Panc1 (cell line): ENCODE measurements at regions not wholly inside any gene's neighbourhood (a gene's known extent, or its start where the extent isn't known, plus 50 kb on each side); places are given as distances from the start of the nearest gene placed in this dataset.

Experiments used
- ATAC-seq: fragments of 200-7000 bp; cut with Tn5 transposase; 2 replicates; pipeline ENCODE4 v1.9.1; 2020; ENCODE audit warnings: mild to moderate bottlenecking, moderate library complexity
- BruUV-seq: library from RNA; stranded (reverse); fragments of 400-500 nt; replicated peaks from 2 replicates; lab custom pipeline; 2021; lab: Mats Ljungman, UMichigan
- CTCF ChIA-PET: fragments of 300-600 bp; sonication (Branson Sonifier 250); formaldehyde crosslinking; loops from one replicate; lab custom pipeline; 2022; ENCODE audit warnings: antibody characterized with exemption; lab: Charles Lee
- POLR2A ChIA-PET: fragments of 300-600 bp; sonication (Branson Sonifier 250); formaldehyde crosslinking; loops from one replicate; lab custom pipeline; 2022; ENCODE audit warnings: antibody characterized with exemption; lab: Charles Lee
- DNase-seq: peaks from one replicate; pipeline ENCODE4 v3.0.0-alpha.2; 2010; ENCODE audit warnings: low read depth, low spot score
- H3K27ac ChIP-seq: 2 replicates; pipeline ENCODE4 v1.5.1; 2011; ENCODE audit warnings: mild to moderate bottlenecking, low read length, inconsistent platforms
- H3K27me3 ChIP-seq: fragments of 200-500 bp; sonication (Bioruptor generic); 2 replicates; pipeline ENCODE4 v1.6.0; 2014; ENCODE audit warnings: low read length, inconsistent platforms; ENCODE audit not compliant: control insufficient read depth, insufficient read depth
- H3K36me3 ChIP-seq: fragments of 200-500 bp; sonication (Bioruptor generic); 2 replicates; pipeline ENCODE4 v1.5.1; 2014; ENCODE audit warnings: inconsistent platforms, mild to moderate bottlenecking, low read length, moderate library complexity; ENCODE audit not compliant: control insufficient read depth, insufficient read depth
- H3K4me1 ChIP-seq: 2 replicates; pipeline ENCODE4 v1.5.1; 2011; ENCODE audit warnings: inconsistent platforms, mild to moderate bottlenecking, low read length, moderate library complexity; ENCODE audit not compliant: control insufficient read depth, insufficient read depth
- H3K4me3 ChIP-seq, 2 experiments: 2 replicates each; pipeline ENCODE4 v1.5.1; 2011 to 2012; ENCODE audit warnings: low read depth in 2 of 2, low read length in 2 of 2, mild to moderate bottlenecking in 2 of 2, inconsistent platforms in 1 of 2, moderate library complexity in 1 of 2
- H3K9me3 ChIP-seq: fragments of 200-500 bp; sonication (Bioruptor generic); 2 replicates; pipeline ENCODE4 v1.5.1; 2014; ENCODE audit warnings: low read depth, mild to moderate bottlenecking, inconsistent platforms, low read length, moderate library complexity; ENCODE audit not compliant: control insufficient read depth, insufficient read depth
- CTCF ChIP-seq: fragments of 450-650 bp; IDR thresholded peaks from 2 replicates; pipeline ENCODE4 v1.5.1; 2017; ENCODE audit warnings: mild to moderate bottlenecking
- POLR2AphosphoS5 ChIP-seq: IDR thresholded peaks from 2 replicates; pipeline ENCODE4 v1.6.1; 2012; ENCODE audit warnings: mild to moderate bottlenecking, low read depth, low read length, moderate library complexity
- REST ChIP-seq, 2 experiments: IDR thresholded peaks; 2 replicates each; pipeline ENCODE4 v1.6.1; 2011 to 2012; ENCODE audit warnings: low read depth in 2 of 2, control low read depth in 1 of 2, low read length in 1 of 2, mild to moderate bottlenecking in 1 of 2, moderate library complexity in 1 of 2; ENCODE audit not compliant: insufficient read depth in 1 of 2
- SIN3A ChIP-seq: IDR thresholded peaks from 2 replicates; pipeline ENCODE4 v1.6.1; 2012; ENCODE audit warnings: low read depth, mild to moderate bottlenecking, low read length, moderate library complexity, borderline replicate concordance; ENCODE audit not compliant: insufficient read depth
- TCF7L2 ChIP-seq: IDR thresholded peaks from 2 replicates; pipeline ENCODE4 v1.6.1; 2011; ENCODE audit warnings: mild to moderate bottlenecking, low read depth, low read length, inconsistent platforms
- in situ Hi-C: cut with HindIII; loops from 2 replicates; pipeline ENCODE4 v1.10.0; 2016; ENCODE audit warnings: low sequenced_read_pairs, low pct_unique_long_range_greater_than_20kb
- intact Hi-C: fragments of 100-400 bp; cut with micrococcal nuclease; formaldehyde crosslinking; loops from one replicate; pipeline ENCODE4 v1.10.0; 2022; ENCODE audit not compliant: unreplicated experiment

GRCh38 chr3:160047876-160048275 is 59.2 kb downstream of the IL12A start:
- DNase-seq (no peak), ATAC-seq (no peak)
- no peaks in the 10 kb centered on the region for H3K27me3 ChIP-seq
- CTCF ChIA-PET, result no interaction called here
- intact Hi-C loops, result no loop called here
- POLR2A ChIA-PET, result no interaction called here
- TF ChIP-seq REST (IDR thresholded peaks at IDR 0.05; ENCODE audit: insufficient read depth in 1 of 2, low read depth in 2 of 2, low read length in 1 of 2) (no peak), SIN3A (no peak), TCF7L2 (no peak), CTCF (no peak), POLR2AphosphoS5 (no peak)
- H3K4me3 ChIP-seq, result no peak overlapping the region
- BruUV-seq, result no TSS peak
- H3K9me3 ChIP-seq, result no peaks in the 10 kb centered on the region; the same call in 1 of the 2 replicates
- H3K27ac ChIP-seq, result no peak overlapping the region
- no peaks in the 10 kb centered on the region for H3K36me3 ChIP-seq
- in situ Hi-C loops, result no loop called here
- peaks cover 7% of the 10 kb centered on the region; the same call in 1 of the 2 replicates for H3K4me1 ChIP-seq

- ATAC-seq, result no peak
- intact Hi-C loops (no loop called here), in situ Hi-C loops (no loop called here)
- CTCF ChIA-PET, result interaction anchor here (0.5 kb wide), 1 partner anchor 39 kb away, joined by 3 read pairs; no protein-coding TSS in a partner anchor
- H3K9me3 ChIP-seq, result no peaks in the 10 kb centered on the region
- peaks cover 9% of the 10 kb centered on the region; the same call in 1 of the 2 replicates for H3K4me1 ChIP-seq
- no peak overlapping the region for H3K4me3 ChIP-seq
- TF ChIP-seq SIN3A, result no peak
- H3K27me3 ChIP-seq, result no peaks in the 10 kb centered on the region
- no peak overlapping the region for H3K27ac ChIP-seq
- DNase-seq, result no peak
- BruUV-seq, result no TSS peak
- H3K36me3 ChIP-seq, result no peaks in the 10 kb centered on the region
- POLR2A ChIA-PET, result no interaction called here
Observed at GRCh38 chr3:160049038-160049437, 60.4 kb downstream of the IL12A start.

GRCh38 chr3:160049565-160049964 is 60.9 kb downstream of the IL12A start:
- intact Hi-C loops, result no loop called here
- DNase-seq (no peak), ATAC-seq (no peak)
- Histone ChIP-seq H3K27ac (no peak overlapping the region), H3K4me3 (no peak overlapping the region), H3K27me3 (no peaks in the 10 kb centered on the region), H3K4me1 (peaks cover 9% of the 10 kb centered on the region; the same call in 1 of the 2 replicates), H3K36me3 (no peaks in the 10 kb centered on the region), H3K9me3 (no peaks in the 10 kb centered on the region)
- CTCF ChIA-PET, result interaction anchor here (0.5 kb wide), 1 partner anchor 39 kb away, joined by 3 read pairs; no protein-coding TSS in a partner anchor
- in situ Hi-C loops, result no loop called here
- TF ChIP-seq TCF7L2 (no peak), SIN3A (no peak), CTCF (no peak), REST (IDR thresholded peaks at IDR 0.05; ENCODE audit: insufficient read depth in 1 of 2, low read depth in 2 of 2, low read length in 1 of 2) (no peak), POLR2AphosphoS5 (no peak)
- POLR2A ChIA-PET, result no interaction called here
- BruUV-seq, result no TSS peak
